C4-2B (cell line): ENCODE measurements at regions not wholly inside any gene's neighbourhood (a gene's known extent, or its start where the extent isn't known, plus 50 kb on each side); places are given as distances from the start of the nearest gene placed in this dataset.
"Not testable (repeated sequence)": the region's sequence is repeated elsewhere in the genome, so short reads cannot be mapped to it uniquely, and the experiment has no call there.

Source experiments
- CTCF ChIP-seq: fragments of 450-650 bp; conservative IDR thresholded peaks from 2 replicates; pipeline ENCODE4 v1.5.1; 2017; ENCODE audit warnings: mild to moderate bottlenecking
- ZFX ChIP-seq: fragments of 450-650 bp; IDR thresholded peaks from 2 replicates; pipeline ENCODE4 v1.6.1; 2017

- not testable (repeated sequence) for TF ChIP-seq CTCF, ZFX
Measured at GRCh38 chr2:144969564-144969963, 449.6 kb upstream of the ZEB2 start.
